ENCODE measurements at regions not wholly inside any gene's neighbourhood (a gene's known extent, or its start where the extent isn't known, plus 50 kb on each side); places are given as distances from the start of the nearest gene placed in this dataset.

GRCh38 chr13:42702716-42703115, 78.7 kb upstream of the FAM216B start:
- CTCF ChIA-PET: interaction anchor here (0.6 kb wide), 1 partner anchor 24 kb away, joined by 3 read pairs; no protein-coding TSS in a partner anchor
- Histone ChIP-seq H3K4me1 (ENCODE audit: control insufficient read depth, insufficient read depth, low read length) (no peaks in the 10 kb centered on the region), H3K27ac (ENCODE audit: extremely low read depth, low read depth, low read length) (no peak overlapping the region), H3K4me3 (ENCODE audit: low read depth, low read length) (no peak overlapping the region), H3K9me3 (ENCODE audit: control insufficient read depth, insufficient read depth, low read depth, low read length) (no peaks in the 10 kb centered on the region), H3K36me3 (ENCODE audit: control insufficient read depth in 2 of 2, insufficient read depth in 1 of 2, low read length in 2 of 2) (no peaks in the 10 kb centered on the region)
- TF ChIP-seq ZNF621 (tag by site-specific recombination; IDR thresholded peaks at IDR 0.05): no peak
- TF ChIP-seq ZNF426 (tag by site-specific recombination; IDR thresholded peaks at IDR 0.05): no peak
- TF ChIP-seq ZSCAN23 (tag by site-specific recombination; IDR thresholded peaks at IDR 0.05): no peak
- TF ChIP-seq ZNF654 (tag by site-specific recombination; IDR thresholded peaks at IDR 0.05; ENCODE audit: low read depth): no peak
- TF ChIP-seq TCF7L2 (IDR thresholded peaks at IDR 0.05; ENCODE audit: borderline replicate concordance, low read depth, low read length): no peak
- no peak for TF ChIP-seq ZNF521 (tag by site-specific recombination; IDR thresholded peaks at IDR 0.05)
- no peak for TF ChIP-seq ZNF585B (tag by site-specific recombination; IDR thresholded peaks at IDR 0.05)
- no peak for TF ChIP-seq ZNF37A (tag by site-specific recombination; IDR thresholded peaks at IDR 0.05)
- no peak for TF ChIP-seq ZNF791 (tag by site-specific recombination; IDR thresholded peaks at IDR 0.05)
- TF ChIP-seq, protein P1, sequence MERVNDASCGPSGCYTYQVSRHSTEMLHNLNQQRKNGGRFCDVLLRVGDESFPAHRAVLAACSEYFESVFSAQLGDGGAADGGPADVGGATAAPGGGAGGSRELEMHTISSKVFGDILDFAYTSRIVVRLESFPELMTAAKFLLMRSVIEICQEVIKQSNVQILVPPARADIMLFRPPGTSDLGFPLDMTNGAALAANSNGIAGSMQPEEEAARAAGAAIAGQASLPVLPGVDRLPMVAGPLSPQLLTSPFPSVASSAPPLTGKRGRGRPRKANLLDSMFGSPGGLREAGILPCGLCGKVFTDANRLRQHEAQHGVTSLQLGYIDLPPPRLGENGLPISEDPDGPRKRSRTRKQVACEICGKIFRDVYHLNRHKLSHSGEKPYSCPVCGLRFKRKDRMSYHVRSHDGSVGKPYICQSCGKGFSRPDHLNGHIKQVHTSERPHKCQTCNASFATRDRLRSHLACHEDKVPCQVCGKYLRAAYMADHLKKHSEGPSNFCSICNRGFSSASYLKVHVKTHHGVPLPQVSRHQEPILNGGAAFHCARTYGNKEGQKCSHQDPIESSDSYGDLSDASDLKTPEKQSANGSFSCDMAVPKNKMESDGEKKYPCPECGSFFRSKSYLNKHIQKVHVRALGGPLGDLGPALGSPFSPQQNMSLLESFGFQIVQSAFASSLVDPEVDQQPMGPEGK (tag by site-specific recombination; IDR thresholded peaks at IDR 0.05): no peak
- TF ChIP-seq ZNF777 (tag by site-specific recombination; IDR thresholded peaks at IDR 0.05; ENCODE audit: borderline replicate concordance): no peak
- POLR2A ChIA-PET: no interaction called here

DNA sequence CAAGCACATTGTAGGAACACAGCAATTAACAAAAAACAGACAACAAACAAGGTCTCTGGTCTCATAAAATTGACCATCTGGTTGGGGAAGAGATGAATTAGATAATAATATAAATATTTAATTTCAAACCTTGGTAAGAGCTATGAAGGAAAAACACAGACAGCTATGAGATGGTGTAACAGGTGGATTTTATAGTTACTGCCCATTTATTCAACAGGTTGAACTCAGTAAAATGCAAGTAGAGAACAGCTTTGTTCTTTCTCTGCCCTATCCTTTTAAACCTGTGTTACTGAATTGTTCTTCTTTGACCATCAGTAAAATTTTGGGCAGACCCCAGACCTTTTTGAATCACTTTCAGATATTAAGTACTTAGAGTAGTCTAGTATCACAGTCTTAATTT, 77.6 kb upstream of the FAM216B start:
- H3K4me3 ChIP-seq (ENCODE audit: low read depth, low read length): no peak overlapping the region
- no peaks in the 10 kb centered on the region for H3K9me3 ChIP-seq (ENCODE audit: control insufficient read depth, insufficient read depth, low read depth, low read length)
- TF ChIP-seq SETDB1 (IDR thresholded peaks at IDR 0.05; ENCODE audit: insufficient read length, low read length): no peak
- peak; percentile 47; the same call in 1 of the 2 replicates for TF ChIP-seq SCRT1 (tag by site-specific recombination; IDR thresholded peaks at IDR 0.05; ENCODE audit: borderline replicate concordance)
- peak; percentile 95 for TF ChIP-seq SCRT2 (tag by site-specific recombination; IDR thresholded peaks at IDR 0.05)
- H3K4me1 ChIP-seq (ENCODE audit: control insufficient read depth, insufficient read depth, low read length): no peaks in the 10 kb centered on the region
- CTCF ChIA-PET: no interaction called here
- no peaks in the 10 kb centered on the region for H3K36me3 ChIP-seq (ENCODE audit: control insufficient read depth in 2 of 2, insufficient read depth in 1 of 2, low read length in 2 of 2)
- POLR2A ChIA-PET: interaction anchor here (0.6 kb wide), 1 partner anchor 343 kb away, joined by 3 read pairs; no protein-coding TSS in a partner anchor
- no peak overlapping the region for H3K27ac ChIP-seq (ENCODE audit: extremely low read depth, low read depth, low read length)

GRCh38 chr13:42706286-42706685, 75.1 kb upstream of the FAM216B start:
- no peaks in the 10 kb centered on the region for H3K4me1 ChIP-seq (ENCODE audit: control insufficient read depth, insufficient read depth, low read length)
- H3K27ac ChIP-seq (ENCODE audit: extremely low read depth, low read depth, low read length): no peak overlapping the region
- H3K9me3 ChIP-seq (ENCODE audit: control insufficient read depth, insufficient read depth, low read depth, low read length): no peaks in the 10 kb centered on the region
- no peaks in the 10 kb centered on the region for H3K36me3 ChIP-seq (ENCODE audit: control insufficient read depth in 2 of 2, insufficient read depth in 1 of 2, low read length in 2 of 2)
- ChIA-PET POLR2A (no interaction called here), CTCF (no interaction called here)
- no peak overlapping the region for H3K4me3 ChIP-seq (ENCODE audit: low read depth, low read length)
- no peak for TF ChIP-seq WT1 (tag by site-specific recombination; IDR thresholded peaks at IDR 0.05)
- no peak for TF ChIP-seq ZSCAN30 (tag by site-specific recombination; IDR thresholded peaks at IDR 0.05)
- no peak for TF ChIP-seq ZBTB48 (tag by site-specific recombination; IDR thresholded peaks at IDR 0.05)
- no peak for TF ChIP-seq OSR2 (tag by site-specific recombination; IDR thresholded peaks at IDR 0.05)
- TF ChIP-seq, protein P2, sequence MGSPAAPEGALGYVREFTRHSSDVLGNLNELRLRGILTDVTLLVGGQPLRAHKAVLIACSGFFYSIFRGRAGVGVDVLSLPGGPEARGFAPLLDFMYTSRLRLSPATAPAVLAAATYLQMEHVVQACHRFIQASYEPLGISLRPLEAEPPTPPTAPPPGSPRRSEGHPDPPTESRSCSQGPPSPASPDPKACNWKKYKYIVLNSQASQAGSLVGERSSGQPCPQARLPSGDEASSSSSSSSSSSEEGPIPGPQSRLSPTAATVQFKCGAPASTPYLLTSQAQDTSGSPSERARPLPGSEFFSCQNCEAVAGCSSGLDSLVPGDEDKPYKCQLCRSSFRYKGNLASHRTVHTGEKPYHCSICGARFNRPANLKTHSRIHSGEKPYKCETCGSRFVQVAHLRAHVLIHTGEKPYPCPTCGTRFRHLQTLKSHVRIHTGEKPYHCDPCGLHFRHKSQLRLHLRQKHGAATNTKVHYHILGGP (tag by site-specific recombination; IDR thresholded peaks at IDR 0.05): no peak
- no peak for TF ChIP-seq ZNF211 (tag by site-specific recombination; IDR thresholded peaks at IDR 0.05; ENCODE audit: low read depth)
- TF ChIP-seq, protein P1 (tag by site-specific recombination; IDR thresholded peaks at IDR 0.05): no peak
- TF ChIP-seq ZNF48 (tag by site-specific recombination; IDR thresholded peaks at IDR 0.05): no peak
- TF ChIP-seq ZNF202 (tag by site-specific recombination; IDR thresholded peaks at IDR 0.05; ENCODE audit: borderline replicate concordance): no peak
- no peak for TF ChIP-seq ZSCAN16 (tag by site-specific recombination; IDR thresholded peaks at IDR 0.05)
- TF ChIP-seq ZNF501 (tag by site-specific recombination; IDR thresholded peaks at IDR 0.05): no peak
- no peak for TF ChIP-seq ZNF112 (tag by site-specific recombination; IDR thresholded peaks at IDR 0.05)
- no peak for TF ChIP-seq ZEB2 (tag by site-specific recombination; IDR thresholded peaks at IDR 0.05)
- no peak for TF ChIP-seq ZNF529 (tag by site-specific recombination; IDR thresholded peaks at IDR 0.05; ENCODE audit: insufficient replicate concordance)
